NCI-H1694 (cell line): ENCODE measurements at regions not wholly inside any gene's neighbourhood (a gene's known extent, or its start where the extent isn't known, plus 50 kb on each side); places are given as distances from the start of the nearest gene placed in this dataset.
"Not testable (repeated sequence)": the region's sequence is repeated elsewhere in the genome, so short reads cannot be mapped to it uniquely, and the experiment has no call there.

Experiments used
- DNase-seq: peaks from one replicate; lab custom pipeline; 2025; lab: John Stamatoyannopoulos, UW

DNA sequence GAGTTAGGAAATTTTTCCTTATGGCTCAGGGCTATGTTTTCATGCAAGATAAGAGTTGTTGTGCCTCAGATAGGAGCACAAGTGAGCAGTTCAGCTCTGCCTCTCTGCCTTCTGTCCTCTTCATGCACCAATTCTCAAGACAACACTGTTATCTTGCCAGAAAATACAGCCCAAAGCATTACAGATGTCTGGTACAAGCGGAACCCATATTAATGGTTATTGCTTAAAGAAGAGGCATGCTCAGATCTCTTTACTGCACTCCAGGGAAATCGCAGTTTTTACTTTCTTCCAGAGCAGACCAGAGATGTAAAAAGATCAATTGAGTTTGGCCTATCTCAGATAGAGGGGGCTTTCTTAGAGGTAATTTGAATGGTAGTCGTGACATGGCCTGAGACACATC, 361.6 kb upstream of the WWC1 start:
- no peak for DNase-seq

DNA sequence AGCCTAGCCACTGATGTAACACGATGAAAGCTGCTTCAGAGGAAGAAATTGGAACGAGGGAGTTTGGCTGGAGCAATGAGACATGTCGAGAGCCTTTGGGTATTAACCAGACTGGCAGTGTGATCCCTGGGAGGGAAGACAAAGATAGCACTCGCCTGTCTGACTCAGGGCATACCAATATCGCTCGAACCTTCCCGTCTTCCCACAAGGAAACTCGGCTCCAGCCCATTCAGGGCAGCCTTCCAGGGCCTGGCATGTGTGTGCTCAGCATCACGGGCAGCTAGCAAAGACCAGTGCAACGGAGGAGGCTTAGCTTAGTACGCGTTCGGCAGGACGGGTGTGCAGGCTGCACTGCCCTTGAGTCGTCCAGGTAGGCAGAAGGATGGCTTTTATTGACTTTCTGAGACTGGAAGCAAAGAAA, 356.9 kb upstream of the WWC1 start:
- DNase-seq = no peak

DNA sequence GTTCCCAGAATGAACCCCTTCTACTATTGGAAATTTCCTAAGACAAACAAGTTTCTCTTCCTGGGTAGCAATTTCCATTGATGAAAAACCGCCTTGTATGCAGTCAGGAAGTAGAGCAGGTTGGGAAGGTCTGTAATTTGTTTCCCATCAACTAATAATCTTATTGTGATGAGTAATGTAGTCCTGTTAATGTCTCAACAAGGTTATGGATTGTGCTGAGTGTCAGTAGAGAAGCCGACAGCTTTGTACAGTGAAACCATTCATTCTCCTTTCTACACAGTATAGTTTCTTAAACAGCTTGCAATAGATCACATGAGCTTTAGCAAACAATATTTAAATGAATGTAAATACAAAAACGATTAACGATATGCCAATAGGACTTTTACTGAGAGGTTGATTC, 355.4 kb upstream of the WWC1 start:
- DNase-seq = no peak

GRCh38 chr5:167936944-167937634, 354.4 kb upstream of the WWC1 start:
- no peak for DNase-seq

DNA sequence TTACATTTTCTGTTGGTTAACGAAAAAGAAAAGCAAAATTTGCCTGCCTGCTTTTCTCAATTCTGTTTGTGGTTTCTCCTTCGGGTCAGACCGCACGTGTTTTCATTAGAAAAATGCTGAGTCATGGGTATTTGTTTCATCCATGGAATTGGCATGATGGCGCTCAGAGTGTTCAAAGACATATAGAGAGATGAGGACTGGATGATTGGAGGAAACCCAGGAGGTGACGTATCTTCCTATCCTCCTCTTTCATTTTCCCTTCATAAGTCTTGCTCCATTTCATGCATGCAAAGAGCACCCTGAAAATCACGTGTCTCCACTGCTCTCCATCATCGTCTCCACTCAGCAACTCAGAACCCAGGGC, 353.8 kb upstream of the WWC1 start:
- no peak for DNase-seq

- DNase-seq = no peak
Observed at GRCh38 chr5:167939686-167940085, 351.8 kb upstream of the WWC1 start.

DNA sequence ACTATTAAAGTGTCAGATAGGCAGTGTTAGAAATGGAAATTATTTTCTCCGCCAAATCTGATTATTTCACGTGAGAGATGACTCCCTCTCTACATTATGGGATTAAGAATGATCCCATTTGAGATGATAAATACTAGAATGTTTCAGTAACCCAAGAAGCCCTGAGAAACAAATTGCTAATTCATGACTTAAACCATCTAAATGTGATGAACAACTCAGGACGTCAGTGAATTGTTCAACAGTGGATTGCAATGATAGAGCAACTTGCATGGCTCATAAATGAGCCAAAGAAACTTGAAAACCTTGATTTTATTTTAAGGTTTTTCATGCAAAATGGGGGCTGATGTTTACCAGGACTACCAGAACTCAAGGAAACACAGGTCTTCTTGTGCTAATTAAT, 350.5 kb upstream of the WWC1 start:
- no peak for DNase-seq

DNA sequence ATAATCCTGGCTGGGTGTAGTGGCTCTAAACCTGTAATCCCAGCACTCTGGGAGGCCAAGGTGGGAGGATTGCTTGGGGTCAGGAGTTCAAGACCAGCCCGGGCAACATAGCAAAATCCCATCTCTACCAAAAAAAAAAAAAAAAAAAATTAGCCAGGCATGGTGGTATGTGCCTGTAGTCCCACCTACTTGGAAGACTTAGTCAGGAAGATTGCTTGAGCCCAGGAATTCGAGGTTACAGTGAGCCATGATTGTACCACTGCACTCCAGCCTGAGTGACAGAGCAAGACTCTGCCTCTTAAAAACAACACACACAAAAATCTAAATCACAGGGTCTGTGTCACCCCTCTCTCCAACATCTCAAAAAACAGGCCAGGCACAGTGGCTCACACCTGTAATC, 349.9 kb upstream of the WWC1 start:
- not testable (repeated sequence) for DNase-seq

DNA sequence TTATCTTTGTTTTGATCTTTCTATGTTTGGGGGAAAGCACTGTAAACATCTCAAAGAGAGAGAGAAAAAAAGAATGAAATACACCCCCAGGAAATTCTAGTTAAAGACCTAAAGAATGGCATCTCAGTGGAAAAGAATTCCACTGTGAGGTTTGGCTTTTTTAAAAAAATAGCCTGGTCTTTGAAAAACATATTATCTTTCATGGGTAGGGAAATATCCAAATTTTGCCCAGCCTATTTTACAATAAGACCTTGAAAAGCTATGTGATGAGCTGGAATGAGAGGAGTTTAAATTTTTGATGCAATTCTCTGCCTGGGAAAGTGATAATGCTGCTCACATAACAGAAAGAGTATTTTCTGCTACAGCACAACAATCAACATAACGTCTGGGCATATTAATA, 348.1 kb upstream of the WWC1 start:
- no peak for DNase-seq

DNA sequence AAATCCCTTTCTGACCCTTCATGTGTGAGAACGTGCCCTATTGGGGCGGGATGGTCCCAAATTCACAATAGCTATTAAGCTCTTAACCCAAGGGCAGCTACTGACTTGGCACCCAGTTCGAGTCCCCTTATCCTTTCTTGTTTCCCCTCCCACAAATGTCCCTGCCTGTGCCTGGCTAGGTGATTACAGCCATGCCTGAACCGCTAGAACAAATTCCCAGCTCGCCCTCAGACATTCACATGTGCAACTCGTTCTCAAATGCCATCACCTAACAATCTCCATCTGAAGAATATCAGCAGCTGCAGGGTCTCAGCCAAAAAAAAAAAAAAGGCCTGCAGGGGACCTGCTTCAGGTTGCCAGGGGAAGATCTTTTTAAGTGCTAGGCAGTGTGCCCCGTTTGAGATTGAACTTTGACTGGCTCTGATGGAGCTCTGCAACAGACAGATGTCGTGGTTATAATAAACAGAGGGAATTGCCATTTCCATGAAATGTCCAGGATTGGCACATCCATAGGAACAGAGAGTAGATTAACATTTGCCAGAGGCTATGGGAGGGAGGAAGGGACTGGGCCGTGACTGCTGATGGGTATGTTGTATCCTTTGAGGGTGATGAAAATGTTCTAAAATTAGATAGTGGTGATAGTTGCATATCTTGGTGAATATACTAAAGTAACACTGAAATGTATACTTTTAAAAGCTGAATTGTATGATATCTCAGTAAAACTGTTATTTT, 347.2 kb upstream of the WWC1 start:
- no peak for DNase-seq

DNA sequence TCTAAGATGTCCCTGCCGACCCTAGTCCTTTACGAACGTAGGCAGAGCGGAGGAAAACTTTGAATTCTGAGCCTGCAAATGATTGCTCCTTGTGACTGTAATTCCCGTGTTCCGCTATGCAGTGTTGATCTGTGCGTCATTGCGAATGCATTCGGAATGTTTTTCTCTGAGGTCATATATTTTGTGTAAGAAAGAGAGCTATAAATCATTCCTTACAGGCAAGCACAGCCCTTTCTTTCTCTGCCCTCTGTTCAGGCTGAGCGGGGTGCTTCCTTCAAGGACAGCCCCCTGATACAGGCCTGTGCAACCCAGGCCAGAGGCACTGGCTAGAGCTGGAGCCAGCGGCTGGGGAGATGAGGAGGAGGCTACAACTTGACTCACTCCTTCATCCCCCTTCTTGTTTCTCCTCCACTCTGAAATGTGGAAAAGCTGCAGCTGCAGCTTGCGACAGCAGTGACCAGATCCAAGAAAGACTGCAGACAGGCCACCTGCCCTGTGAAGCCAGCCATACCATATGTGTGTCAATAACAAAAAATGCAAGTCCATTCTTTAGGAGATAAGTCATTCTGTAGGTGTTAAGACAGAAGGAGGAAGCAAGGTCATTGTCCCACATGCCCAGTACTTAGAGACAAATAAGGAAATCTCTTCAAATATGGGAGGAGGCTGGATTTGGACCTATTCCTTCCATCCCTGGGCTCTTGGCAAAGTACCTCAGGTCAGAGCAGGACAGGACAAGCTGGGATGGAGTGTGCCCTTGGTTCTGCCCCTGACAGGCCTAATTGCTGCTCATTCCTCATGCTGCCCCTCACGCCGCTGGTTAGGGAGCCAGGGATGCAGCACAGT, 345.7 kb upstream of the WWC1 start:
- DNase-seq = no peak

DNA sequence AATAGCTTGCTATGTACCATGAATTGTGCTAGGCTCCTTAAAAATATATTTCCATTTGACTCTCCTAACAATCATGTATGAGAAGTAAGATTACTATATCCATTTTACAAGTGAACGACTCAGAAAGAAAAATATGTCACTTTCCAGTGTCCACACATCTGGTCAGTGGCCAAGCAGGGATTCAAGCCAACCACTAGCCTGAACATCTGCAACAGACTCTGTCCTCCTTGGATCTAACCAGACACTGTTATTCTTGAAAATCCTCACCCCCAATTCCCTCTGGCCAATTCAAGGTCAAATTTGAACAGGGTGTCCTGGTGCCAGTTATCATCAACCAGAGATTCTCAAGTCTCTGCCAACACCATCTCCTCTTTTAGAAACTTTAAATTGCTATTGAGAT, 344.1 kb upstream of the WWC1 start:
- no peak for DNase-seq

DNA sequence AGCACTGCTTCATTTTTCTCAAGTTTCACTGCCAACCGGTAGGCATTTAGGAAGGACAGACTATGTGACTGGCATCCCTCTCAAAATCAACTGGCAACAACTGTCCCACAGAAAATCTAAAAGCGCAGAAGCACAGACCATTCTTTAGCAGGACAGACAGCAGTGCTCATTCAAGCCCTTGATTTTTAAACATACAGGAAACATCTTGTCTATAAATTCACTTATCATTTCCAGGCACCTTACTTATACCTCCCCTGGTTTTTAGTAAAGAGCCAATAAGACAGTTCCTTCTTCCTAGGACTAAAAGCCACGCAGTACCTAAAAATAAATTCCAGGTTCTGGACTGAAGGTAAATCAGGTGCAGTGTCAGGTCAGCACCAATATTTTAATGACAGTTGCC, 343.2 kb upstream of the WWC1 start:
- no peak for DNase-seq

DNA sequence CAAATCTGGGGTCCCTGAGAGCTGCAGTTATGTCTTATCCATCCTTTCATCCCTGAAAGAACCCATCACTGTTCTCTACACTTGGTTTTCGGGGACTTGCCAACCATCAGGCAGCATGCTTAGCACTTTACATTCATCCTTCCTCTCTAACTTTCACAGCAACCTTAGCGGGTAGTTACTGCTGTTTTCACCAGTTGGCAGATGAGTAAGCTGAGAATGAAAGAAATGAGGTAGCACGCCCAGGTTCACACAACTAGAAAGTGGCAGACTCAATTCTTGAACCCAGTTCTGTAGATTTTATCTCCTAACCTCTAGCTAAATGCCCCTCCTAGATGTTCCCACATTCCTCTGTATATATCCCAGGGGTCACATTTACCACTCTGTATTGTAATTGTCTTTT, 342.0 kb upstream of the WWC1 start:
- DNase-seq = no peak

DNA sequence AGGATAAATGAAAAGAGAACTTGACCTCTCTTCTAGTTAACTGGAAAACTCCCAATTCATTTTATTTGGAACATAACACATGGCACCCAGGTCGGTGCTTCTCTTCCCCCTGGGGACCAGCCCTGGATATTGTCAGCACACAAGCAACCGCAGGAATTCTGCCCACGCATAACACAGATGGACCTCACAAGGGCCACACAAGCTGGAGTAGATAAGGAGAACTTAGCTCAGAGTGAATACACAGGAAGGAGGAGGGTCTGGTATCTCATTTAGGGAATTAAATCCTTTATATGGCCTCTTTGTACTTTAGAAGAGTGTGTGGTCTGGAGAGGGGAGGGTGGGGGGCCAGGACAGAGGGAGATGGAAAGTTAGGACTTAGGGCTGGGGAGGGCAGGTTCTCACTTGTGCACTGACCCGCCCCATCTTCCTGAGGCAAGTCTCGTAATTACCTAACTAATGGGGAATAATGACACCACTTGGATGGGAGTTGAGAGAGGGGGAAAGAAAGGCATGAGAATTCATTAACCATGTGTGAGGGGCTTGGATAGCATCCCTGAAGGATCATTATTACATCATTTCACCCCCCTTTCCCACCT, 341.2 kb upstream of the WWC1 start:
- DNase-seq = no peak

DNA sequence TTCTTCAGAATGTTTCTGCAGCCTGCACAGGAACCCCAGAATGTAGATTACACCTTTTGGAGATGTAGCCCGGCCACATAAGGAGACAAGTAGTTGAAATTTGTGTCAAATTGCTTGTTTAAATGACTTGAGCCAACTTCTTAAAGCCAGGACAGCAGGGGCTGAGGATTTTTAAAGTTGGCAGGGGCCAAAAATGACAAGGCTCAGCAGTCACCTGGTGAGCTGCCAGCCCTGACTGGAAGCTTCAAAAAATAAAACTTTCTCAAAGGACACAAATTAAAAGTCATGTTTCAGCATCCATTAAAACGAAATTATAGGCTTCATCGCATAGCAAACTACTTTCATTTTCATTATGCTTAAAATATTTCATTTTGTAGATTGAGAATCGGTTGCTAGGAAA, 340.3 kb upstream of the WWC1 start:
- DNase-seq = no peak

GRCh38 chr5:167952278-167952995, 339.0 kb upstream of the WWC1 start:
- DNase-seq = no peak

GRCh38 chr5:167953151-167953798, 338.2 kb upstream of the WWC1 start:
- DNase-seq = no peak

- no peak for DNase-seq
Observed at GRCh38 chr5:167961731-167962130, 329.7 kb upstream of the WWC1 start.

- no peak for DNase-seq
Observed at GRCh38 chr5:167964529-167964928, 326.9 kb upstream of the WWC1 start.

DNA sequence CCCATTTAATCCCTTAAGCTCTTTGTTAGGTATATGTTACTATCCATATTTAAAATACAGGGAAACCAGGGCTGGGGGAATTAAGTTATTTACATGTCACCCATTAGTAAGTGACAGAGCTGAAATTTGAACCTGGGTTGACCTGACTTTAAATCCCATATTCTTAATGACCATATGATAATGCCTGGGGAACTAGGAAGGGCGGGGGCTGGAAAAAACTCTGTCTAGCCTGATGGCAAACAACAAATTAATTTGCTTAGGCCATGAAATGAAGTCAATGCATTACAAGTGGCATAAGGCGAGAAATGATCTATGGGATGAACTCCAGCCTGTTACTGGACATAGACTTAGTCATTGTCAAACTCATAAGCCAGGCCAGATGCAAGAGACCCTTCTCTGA, 325.7 kb upstream of the WWC1 start:
- DNase-seq = no peak

- DNase-seq = no peak
Observed at GRCh38 chr5:167966979-167967378, 324.5 kb upstream of the WWC1 start.
